ENCODE measurements at regions not wholly inside any gene's neighbourhood (a gene's known extent, or its start where the extent isn't known, plus 50 kb on each side); places are given as distances from the start of the nearest gene placed in this dataset.
"Not testable (repeated sequence)": the region's sequence is repeated elsewhere in the genome, so short reads cannot be mapped to it uniquely, and the experiment has no call there.

DNA sequence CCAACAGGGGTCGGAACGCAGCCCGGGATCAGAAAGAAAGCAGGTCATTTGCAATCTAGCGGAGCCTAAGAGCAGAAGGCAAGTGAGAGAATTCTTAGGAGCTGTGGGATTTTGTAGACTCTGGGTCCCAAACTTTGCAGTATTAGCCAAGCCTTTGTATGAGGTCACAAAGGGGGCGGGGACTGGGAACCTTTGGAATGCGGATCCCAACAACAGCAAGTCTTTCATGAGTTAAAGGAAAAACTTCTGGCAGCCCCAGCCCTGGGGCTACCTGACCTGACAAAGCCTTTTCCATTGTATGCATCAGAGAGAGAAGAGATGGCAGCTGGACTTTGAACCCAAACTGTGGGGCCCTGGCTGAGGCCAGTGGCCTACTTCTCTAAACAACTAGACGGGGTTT, 73.3 kb downstream of the DAPL1 start:
- TF ChIP-seq, protein P1, sequence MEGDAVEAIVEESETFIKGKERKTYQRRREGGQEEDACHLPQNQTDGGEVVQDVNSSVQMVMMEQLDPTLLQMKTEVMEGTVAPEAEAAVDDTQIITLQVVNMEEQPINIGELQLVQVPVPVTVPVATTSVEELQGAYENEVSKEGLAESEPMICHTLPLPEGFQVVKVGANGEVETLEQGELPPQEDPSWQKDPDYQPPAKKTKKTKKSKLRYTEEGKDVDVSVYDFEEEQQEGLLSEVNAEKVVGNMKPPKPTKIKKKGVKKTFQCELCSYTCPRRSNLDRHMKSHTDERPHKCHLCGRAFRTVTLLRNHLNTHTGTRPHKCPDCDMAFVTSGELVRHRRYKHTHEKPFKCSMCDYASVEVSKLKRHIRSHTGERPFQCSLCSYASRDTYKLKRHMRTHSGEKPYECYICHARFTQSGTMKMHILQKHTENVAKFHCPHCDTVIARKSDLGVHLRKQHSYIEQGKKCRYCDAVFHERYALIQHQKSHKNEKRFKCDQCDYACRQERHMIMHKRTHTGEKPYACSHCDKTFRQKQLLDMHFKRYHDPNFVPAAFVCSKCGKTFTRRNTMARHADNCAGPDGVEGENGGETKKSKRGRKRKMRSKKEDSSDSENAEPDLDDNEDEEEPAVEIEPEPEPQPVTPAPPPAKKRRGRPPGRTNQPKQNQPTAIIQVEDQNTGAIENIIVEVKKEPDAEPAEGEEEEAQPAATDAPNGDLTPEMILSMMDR (IDR thresholded peaks at IDR 0.05 in 4 of 5, conservative IDR thresholded peaks at IDR 0.05 in 1 of 5), result not testable (repeated sequence)
- TF ChIP-seq POLR2A (IDR thresholded peaks at IDR 0.05), result not testable (repeated sequence)

All from gastrocnemius medialis (tissue), 4 donors.